ENCODE measurements at regions not wholly inside any gene's neighbourhood (a gene's known extent, or its start where the extent isn't known, plus 50 kb on each side); places are given as distances from the start of the nearest gene placed in this dataset.

- TF ChIP-seq CTCF (IDR thresholded peaks at IDR 0.05; ENCODE audit: low read depth, low read length) (no peak), EZH2phosphoT487 (IDR thresholded peaks at IDR 0.05; ENCODE audit: low read depth) (no peak)
These were observed 111.8 kb downstream of the EFNB1 start for GRCh38 chrX:68940601-68941000.

Data from OCI-LY3 (cell line).